Epithelial cell of proximal tubule (primary cell): ENCODE measurements at regions not wholly inside any gene's neighbourhood (a gene's known extent, or its start where the extent isn't known, plus 50 kb on each side); places are given as distances from the start of the nearest gene placed in this dataset.

Source experiments
- DNase-seq: peaks from one replicate; pipeline ENCODE4 v3.0.0-alpha.2; 2011; ENCODE audit warnings: low read depth
- H3K4me3 ChIP-seq: 2 replicates; pipeline ENCODE4 v1.5.1; 2011; ENCODE audit warnings: low read depth, mild to moderate bottlenecking, low read length
- CTCF ChIP-seq: conservative IDR thresholded peaks from 2 replicates; pipeline ENCODE4 v1.5.1; 2012; ENCODE audit warnings: low read depth, mild to moderate bottlenecking, low read length

- H3K4me3 ChIP-seq, result no peak overlapping the region
- TF ChIP-seq CTCF, result no peak
- DNase-seq, result peak; percentile 41
Observed at GRCh38 chr6:1027109-1027794, 284.6 kb upstream of the FOXQ1 start.

- TF ChIP-seq CTCF, result no peak
- DNase-seq, result no peak
- no peak overlapping the region for H3K4me3 ChIP-seq
Observed at GRCh38 chr6:1025821-1026220, 286.1 kb upstream of the FOXQ1 start.

- H3K4me3 ChIP-seq, result no peak overlapping the region
- no peak for TF ChIP-seq CTCF
- peak; percentile 59 for DNase-seq
Observed at GRCh38 chr6:1024587-1024986, 287.3 kb upstream of the FOXQ1 start.

- no peak for TF ChIP-seq CTCF
- DNase-seq, result no peak
- H3K4me3 ChIP-seq, result no peak overlapping the region
Observed at GRCh38 chr6:1024161-1024560, 287.7 kb upstream of the FOXQ1 start.

- DNase-seq, result no peak
- H3K4me3 ChIP-seq, result no peak overlapping the region
- TF ChIP-seq CTCF, result no peak
Observed at GRCh38 chr6:1023229-1023628, 288.7 kb upstream of the FOXQ1 start.

GRCh38 chr6:1022719-1023118, 289.2 kb upstream of the FOXQ1 start:
- TF ChIP-seq CTCF, result no peak
- H3K4me3 ChIP-seq, result no peak overlapping the region
- no peak for DNase-seq

GRCh38 chr6:1020837-1021236, 291.1 kb upstream of the FOXQ1 start:
- no peak for DNase-seq
- no peak for TF ChIP-seq CTCF

More at GRCh38 chr6:1020837-1021236, 291.1 kb upstream of the FOXQ1 start:
- no peak overlapping the region for H3K4me3 ChIP-seq
